GM18498 (cell line): ENCODE measurements at regions not wholly inside any gene's neighbourhood (a gene's known extent, or its start where the extent isn't known, plus 50 kb on each side); places are given as distances from the start of the nearest gene placed in this dataset.
"Not testable (repeated sequence)": the region's sequence is repeated elsewhere in the genome, so short reads cannot be mapped to it uniquely, and the experiment has no call there.

Experiments
- ATAC-seq: cut with Tn5 transposase; IDR thresholded peaks from one replicate; pipeline ENCODE4 v1.9.1; 2021; ENCODE audit warnings: mild to moderate bottlenecking, moderate library complexity; ENCODE audit not compliant: unreplicated experiment

DNA sequence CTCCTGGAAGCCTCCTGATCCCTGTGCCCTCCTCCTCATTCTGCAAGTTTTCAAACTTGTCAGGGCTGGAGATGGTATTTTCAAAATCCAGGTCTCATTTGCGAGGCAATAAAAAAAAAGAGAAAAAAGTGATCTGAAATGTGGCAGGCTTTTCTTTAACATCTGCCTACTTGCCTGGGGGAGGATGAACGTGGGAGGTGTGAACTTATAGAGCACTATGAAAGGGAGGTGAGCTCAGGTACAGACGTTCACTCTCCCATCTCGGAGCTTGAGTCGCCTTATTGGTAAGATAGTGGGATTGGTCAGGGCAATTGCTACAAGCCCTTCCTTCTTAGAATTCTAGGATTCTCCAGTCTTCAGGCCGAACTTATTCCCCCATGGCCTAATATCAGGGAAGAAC, 104.8 kb upstream of the CADM1 start:
- no peak for ATAC-seq

DNA sequence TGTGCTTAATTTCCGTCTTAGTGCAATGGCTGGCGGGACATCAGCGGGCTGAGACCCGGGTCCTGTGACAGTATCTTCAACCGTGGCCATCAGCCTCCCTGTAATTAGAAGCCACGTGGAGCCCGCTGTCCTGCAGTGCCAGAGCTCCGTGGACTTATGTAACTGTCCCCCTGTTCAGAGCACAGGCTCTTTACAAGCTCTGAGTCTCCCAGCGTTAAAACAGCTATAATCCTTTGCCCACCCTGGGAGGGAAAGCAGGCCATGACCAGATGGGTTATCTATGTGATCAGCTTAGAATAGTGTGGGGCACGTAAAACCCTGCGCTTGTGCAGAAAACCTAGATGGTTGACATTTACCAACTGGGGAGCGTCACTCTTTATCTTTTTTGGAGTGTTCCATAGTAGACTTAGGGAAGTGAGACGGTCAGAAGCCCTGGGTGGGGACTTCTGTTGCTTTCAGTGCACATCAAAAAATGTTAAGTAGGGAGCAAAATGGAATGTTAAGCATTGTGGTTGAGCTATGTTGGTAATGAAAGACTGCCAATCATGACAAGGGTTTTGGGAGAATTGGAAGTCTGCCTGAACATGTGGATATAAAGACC, 103.5 kb upstream of the CADM1 start:
- no peak for ATAC-seq

DNA sequence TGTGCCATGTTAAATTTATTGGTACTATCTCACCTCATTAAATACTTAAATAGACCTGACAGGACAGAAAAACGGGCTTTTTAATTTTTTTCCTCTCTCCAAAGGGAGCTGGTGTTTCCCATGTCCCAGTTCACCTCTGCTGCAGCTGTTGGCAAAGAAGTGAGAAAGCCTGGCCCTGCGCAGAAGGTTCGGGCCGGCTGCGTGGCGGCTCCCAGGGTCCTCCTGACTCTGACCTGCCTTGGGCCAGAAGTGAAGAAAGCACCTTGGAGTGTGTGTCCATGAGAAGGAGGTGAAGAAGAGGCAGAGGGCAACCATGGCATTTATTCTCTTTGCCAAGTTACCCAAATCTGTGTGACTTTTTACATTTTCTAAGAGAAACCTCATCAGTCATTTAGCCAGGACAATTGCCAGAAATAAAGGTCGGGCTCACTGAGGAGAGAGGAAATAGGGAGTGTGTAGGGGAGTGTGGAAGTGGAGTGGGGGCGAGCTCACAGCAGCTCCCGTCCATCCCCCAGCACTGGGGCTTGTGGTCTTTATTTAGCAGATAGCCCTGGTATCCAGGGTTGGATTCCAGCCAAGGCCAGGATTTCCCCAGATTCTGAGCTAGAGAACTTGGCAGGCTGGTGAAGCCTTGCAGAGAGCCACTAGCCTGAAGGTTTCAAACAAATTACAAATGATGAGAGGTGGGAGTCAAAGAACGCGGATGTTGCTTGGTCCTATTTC, 102.4 kb upstream of the CADM1 start:
- no peak for ATAC-seq

DNA sequence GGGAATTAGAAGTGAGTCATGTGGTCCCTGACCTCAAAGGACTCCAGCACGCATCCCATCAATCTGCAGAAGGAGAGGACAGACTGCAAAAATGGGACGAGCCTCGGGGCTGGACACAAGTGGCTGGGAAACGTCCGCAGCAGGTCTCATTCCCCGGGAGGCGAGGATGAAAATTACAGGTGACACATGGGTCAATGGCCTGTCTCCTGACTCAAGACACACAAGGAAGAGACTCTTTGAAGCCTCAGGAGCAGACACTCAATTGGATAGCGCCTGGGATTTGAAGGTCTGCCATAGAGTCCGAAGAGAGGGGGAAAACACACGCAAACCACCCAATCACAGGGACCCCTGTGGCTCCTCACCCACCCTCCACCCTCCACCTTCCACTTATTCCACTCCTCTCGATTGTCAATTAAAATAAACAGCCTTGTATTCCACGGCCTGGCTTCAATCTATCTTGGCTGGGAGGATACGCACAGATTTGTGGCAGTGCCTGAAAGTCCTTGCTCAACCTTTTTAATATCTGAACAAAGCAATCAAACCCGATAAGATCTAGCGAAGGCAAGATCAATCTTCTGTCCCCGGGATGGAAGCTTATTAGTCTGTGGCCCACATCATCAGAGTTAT, 101.8 kb upstream of the CADM1 start:
- no peak for ATAC-seq

DNA sequence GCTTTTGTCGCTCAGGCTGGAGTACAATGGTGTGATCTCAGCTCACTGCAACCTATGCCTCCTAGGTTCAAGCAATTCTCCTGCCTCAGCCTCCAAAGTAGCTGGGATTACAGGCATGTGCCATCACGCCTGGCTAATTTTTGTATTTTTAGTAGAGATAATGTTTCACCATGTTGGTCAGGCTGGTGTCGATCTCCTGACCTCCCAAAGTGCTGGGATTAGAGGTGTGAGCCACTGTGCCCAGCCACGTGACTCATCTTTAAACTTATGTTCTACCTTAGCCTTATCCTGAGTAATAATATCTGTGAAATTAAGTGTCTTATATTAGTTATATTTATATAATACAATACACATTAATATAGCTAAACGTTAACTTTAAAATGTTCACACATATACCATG, 101.2 kb upstream of the CADM1 start:
- ATAC-seq, result not testable (repeated sequence)

DNA sequence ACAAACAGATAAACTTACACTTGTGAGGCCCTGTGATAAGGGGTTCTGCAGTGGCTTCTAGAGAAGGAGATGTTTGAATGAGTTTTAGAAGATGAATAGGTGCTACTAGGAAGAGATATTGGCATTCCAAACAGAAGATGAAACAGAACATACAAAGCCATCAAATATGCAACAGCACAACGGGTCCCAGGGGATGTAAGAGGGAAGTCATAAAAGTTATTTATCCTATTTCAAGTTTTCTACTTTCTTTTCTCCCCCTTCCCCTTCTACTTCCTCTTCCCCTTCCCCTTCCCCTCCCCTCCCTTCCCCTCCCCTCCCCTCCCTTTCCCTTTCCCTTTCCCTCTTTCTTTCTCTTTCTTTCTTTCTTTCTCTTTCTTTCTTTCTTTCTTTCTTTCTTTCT, 94.9 kb upstream of the CADM1 start:
- ATAC-seq, result no peak

DNA sequence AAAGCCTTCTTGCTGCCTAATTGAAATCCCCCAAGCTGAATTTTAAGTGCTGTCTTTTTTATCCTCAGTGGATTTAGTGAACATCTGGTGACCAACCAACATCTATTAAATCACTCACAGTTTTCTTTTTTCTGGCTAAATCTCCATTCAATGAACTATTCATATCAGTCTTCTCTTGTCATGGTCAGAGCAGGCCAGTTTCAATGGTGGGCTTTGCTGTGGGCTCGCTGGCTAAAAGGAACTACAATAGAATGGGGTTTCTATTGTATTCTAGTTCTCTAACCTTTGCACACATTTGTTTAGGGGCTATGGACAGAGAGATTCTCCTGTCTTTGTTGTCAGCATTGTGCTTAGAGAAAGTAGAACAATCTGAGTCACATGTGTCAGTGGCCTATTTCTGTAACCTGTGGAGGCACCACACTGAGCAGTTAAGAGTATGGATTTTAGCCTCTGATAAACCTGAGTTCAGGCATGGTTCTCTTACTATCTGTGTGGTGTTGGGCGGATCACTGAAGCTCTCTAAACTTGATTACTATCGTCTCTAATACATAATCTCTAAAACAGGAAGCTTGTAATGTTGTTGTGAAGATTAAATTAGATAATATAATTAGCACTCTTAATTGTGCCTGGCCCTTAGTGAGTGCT, 94.2 kb upstream of the CADM1 start:
- ATAC-seq, result no peak

DNA sequence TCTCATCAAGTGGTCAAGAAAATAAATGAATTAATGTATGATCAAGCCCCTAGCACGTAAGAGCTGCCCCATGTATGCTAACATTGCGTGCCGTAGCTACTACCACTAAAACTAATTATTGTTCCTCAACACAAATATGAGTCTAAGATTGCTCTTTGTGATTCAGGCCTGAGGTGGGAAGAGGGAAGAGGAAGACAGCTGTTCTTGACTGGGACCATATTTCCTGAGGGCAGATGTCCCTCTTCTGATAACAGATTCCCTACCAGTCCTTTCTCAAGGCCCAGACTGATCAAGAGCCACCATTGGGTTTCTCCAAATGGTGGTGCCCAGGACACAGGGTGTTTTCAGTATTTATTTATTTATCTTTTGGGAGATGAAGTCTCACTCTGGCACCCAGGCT, 87.2 kb upstream of the CADM1 start:
- ATAC-seq, result no peak

DNA sequence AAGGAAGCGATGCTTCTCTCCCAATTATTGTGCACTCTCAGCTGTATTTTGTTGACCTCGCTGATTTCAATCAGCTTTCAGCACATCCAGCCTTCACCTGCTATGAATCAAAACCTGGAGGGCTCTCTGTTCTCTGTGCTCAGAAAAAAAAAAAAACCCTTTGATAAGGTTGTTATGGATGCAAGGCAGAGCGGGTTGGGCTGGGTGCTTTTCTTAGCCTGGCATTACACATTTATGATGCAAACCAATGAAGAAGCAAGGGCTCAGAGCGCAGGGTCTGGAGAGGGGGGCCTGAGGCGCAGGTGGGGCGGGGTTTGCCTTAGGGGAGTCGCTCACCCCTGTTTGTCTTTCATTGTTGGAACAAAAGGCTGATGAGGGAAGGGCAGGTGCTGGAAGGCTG, 86.0 kb upstream of the CADM1 start:
- no peak for ATAC-seq

DNA sequence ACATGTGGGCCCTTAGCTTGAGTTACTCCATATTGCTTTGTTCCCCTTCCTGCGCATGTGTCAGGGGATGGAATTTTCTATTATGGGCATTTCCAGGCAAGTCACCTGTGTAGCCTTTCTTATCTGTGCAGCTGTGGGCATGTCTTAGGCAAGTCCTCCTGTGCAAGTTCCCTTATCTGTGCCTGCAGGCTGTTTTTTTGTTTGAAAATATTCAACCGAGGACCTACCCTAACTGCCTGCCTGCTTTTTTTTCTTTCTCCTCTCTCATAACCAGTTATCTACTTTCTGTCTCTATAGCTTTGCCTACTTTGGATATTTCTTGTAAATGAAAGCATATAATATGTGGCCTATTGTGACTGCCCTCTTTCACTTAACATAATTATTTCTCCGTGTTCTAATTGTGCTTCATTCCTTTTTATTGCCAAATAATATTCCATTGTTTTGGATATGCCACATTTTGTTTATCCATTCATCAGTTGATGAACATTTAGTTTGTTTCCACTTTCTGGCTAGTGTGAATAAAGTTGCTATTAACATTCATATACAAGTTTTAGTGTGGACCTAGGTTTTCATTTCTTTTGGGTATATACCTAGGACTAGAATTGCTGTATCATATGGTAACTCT, 83.6 kb upstream of the CADM1 start:
- ATAC-seq, result no peak

DNA sequence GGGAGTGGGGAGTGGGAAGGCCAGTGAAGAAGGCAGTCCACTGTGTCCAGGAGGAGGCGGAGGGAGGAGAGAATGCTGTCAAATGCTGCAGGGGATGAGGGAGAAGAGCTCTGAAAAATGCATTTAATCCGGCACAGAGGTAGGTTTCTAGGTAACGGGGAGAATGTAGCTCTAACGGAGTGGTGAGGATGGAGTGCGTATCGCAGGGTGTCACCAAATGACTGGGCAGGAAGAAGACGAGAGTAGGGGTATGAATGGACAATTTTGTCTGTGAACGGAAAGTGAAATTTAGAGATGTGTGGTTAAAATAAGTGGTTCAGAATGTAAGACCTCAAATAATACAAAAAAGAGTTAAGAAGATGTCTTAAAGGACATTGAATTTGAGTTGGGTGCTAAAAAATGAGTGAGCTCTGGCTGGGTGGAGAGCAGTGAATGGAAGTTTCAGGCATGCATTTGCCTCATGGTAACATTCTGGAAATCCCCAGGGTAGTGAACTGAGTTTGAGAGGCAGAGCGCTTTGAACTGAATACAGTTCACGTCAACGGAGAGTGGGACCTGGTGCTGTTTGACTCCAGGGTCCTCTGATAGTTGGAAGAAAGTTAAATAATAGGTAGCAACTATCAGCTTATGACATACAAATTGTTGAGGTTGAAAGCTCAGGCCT, 81.3 kb upstream of the CADM1 start:
- ATAC-seq, result no peak

DNA sequence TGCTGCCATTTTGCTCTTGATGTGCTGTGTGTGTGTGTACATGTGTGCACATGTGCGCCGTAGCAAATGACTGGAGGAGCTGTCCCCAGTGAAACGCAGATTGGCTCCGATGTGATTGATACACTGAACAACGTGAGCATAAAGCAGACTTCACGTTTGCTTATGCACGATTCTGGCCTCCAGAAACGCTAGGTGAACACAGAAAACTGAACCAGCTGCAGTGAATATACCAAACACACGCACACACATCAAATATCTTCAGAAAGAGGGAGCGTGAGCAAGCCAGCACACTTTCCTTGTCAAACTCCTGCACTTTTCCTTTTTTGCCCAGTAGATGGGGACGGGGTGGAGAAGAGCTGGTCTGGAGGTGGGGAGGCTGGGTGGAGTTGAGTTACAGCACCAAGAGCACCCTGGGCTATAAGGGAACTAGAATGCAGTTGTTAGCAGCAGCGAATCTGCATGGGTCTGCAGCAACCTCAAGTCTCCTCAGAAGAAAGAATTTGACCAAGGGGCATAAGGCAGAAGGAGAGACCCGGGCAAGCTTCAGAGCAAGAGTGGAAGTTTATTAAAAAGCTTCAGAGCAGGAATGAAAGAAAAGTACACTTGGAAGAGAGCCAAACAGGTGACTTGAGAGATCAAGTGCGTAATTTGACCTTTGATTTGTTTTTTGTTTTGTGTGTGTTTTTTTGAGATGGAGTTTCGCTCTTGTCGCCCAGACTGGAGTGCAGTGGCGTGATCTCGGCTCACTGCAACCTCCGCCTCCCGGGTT, 77.8 kb upstream of the CADM1 start:
- ATAC-seq, result no peak

DNA sequence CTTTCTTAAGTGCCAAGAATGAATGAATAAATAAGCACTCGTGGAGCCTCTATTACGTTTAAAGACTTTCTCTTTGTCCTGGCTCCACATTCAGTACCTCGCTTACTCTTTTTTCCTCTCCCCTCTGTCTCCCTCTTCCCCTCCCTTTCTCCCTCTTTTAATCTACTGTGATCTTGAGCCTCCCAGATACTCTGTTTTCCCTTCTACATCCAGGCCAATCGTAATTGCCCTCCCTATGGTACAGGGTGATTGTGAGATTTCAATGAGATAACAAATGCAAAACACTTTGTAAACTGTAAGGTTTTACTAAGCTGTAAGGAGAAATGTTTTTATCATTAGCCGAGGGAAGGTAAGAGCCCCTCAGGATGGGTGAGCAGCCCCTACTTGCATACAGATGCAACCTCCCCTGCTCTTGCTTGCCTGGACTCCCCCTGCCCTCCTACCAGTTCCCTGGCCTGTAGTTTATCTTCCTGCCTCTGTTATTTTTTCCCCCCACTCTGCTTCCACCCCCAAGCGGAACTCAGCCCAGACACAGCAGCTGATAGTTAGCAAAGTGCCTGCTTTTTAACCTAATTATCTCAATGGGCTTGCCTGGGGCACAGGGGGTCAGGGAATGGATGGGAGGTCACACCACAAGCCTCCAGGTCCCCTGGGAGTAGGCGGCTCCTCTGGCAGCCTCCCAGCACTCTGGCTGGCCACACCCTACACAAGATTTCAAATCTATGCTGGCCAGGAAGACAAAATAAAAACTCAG, 76.9 kb upstream of the CADM1 start:
- no peak for ATAC-seq

DNA sequence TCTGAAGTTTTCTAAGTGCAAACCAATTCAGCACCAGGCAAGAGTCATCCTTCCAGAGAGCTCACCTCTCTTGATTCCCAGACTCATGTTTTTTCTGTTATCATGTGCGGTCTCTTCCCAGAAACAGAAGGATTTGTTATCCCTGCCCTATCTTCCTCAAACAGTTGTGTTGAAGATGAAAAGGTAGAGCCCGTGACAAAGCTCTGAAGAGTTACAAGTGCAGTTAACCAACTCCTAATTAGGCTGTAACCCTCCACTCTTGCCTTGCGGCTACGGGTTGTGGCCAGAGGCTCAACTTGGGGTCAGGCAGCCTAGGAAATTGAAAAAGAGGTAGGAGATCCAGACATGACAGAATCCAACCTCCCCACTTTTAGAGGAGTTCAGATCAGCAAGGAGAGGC, 76.2 kb upstream of the CADM1 start:
- ATAC-seq, result no peak

DNA sequence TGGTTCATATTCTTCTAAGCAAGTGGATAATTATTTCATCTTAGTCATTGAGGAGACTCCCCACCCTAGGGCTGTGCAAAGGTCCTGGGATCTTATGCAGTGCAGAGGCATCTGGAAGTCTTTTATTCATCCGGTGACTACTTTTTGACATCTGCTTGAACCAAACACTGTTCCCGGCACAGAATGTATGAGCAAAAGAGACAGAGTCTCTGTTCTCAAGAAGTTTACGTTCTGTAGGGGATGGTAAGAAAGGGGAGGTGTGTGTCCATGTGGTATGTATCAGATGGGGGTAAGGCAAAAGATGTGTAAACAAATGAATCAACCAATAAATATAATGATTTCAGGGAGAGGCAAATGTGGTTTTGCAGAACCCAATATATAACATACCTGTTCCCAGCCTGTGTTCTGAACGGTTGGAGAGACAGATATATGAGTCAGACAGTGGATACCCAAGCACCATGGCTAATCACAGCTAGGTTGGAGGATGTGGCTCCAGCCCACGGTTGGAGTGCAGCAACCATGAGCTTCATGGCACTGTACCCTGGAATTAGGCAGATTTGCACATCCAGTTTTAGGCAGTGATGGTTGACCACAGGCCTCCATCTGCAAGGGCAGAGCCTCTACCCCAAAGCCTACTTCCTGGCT, 75.1 kb upstream of the CADM1 start:
- no peak for ATAC-seq

DNA sequence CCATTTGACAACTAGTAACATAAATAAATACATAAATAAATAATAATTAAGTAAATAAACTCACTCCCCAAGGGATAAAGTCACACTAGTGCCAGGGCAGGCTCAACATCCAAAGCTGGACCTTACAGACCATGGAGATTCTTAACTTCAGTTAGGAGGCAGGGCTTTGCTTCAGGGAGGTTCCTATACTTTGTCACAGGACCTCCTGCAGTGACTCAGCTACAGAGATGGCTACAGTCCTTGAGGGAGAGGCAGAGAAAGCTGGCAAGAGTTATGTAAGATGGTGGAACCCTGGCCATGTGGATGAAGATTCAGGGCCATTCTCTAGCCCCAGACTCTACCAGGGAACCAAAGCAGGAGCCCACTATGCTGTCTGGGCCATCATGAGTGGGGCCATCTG, 74.1 kb upstream of the CADM1 start:
- no peak for ATAC-seq

DNA sequence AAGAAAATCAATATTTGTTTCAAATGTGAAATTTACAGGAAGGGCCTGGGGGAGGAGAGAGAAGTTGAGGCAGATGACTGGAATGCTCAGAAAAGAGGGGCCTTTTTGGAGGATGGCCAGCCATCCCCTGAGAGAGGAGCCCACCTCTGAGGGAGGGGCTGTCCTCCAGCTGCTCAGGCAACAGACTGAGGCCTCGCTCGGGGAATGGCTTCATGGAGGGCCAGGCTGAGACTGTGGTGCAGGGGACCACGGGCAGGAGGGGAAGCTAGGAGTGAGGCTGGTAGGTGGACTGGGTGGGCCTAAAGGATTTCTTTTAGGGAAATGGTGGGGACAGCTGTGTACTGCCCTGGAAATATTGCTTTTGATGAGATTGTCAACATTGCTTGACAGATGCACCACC, 73.5 kb upstream of the CADM1 start:
- no peak for ATAC-seq

DNA sequence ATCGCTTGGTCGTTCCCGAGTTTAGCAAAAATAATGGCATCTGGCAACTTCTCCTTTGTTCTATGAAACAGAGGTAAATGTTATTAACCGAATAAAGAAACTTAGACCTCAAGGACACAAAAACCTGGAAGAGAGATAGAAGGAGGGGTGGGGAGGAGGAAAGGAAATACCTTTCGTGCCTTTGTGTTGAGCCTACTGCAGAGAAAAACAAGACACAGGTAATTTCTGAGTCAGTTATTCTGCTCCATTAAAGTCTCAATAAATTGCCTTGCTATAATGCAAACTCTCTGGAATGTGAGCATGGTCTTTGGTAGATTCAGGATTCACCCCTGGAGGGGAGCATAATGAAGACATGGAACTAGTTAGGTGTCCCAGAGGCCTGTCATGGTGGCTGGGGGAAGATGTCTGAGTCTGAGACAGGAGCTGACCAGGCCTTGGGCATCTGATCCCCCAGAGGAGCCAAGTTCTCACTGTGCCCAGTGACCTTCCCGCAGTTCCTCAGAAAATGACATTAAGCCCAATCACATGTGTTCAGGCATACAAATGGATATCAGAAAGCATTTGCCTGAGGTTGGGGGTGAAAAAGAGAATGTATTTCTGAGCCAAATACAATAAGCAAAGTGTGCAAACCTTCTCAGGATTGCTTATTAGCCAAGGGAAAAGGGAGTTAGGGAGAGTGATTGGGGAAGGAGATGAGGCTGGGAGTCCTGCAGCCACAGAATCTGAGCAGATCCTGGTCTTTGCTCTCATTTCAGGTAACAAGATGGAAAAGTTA, 72.6 kb upstream of the CADM1 start:
- no peak for ATAC-seq
